HG02885 (cell line): ENCODE measurements at regions not wholly inside any gene's neighbourhood (a gene's known extent, or its start where the extent isn't known, plus 50 kb on each side); places are given as distances from the start of the nearest gene placed in this dataset.
"Not testable (repeated sequence)": the region's sequence is repeated elsewhere in the genome, so short reads cannot be mapped to it uniquely, and the experiment has no call there.

Experiments
- ATAC-seq: cut with Tn5 transposase; IDR thresholded peaks from one replicate; pipeline ENCODE4 v1.9.1; 2021; ENCODE audit warnings: mild to moderate bottlenecking; ENCODE audit not compliant: unreplicated experiment, poor library complexity

GRCh38 chr18:11468617-11469016, 140.8 kb upstream of the SLC35G4 start:
- ATAC-seq = no peak

GRCh38 chr18:11468120-11468519, 141.3 kb upstream of the SLC35G4 start:
- ATAC-seq = no peak

GRCh38 chr18:11467611-11468010, 141.8 kb upstream of the SLC35G4 start:
- no peak for ATAC-seq

GRCh38 chr18:11464129-11464528, 145.3 kb upstream of the SLC35G4 start:
- ATAC-seq = no peak

- ATAC-seq = no peak
These were observed 150.9 kb upstream of the SLC35G4 start for GRCh38 chr18:11458447-11458846.

- ATAC-seq = not testable (repeated sequence)
These were observed 151.5 kb upstream of the SLC35G4 start for GRCh38 chr18:11457853-11458252.

GRCh38 chr18:11454040-11454439, 155.4 kb upstream of the SLC35G4 start:
- no peak for ATAC-seq

- not testable (repeated sequence) for ATAC-seq
These were observed 165.2 kb upstream of the SLC35G4 start for GRCh38 chr18:11444169-11444568.

- no peak for ATAC-seq
These were observed 172.3 kb upstream of the SLC35G4 start for GRCh38 chr18:11437046-11437445.

- no peak for ATAC-seq
These were observed 177.0 kb upstream of the SLC35G4 start for GRCh38 chr18:11432360-11432811.

GRCh38 chr18:11429876-11430275, 179.5 kb upstream of the SLC35G4 start:
- no peak for ATAC-seq

- no peak for ATAC-seq
These were observed 184.2 kb upstream of the SLC35G4 start for GRCh38 chr18:11425211-11425610.

GRCh38 chr18:11419338-11419737, 190.1 kb upstream of the SLC35G4 start:
- ATAC-seq = peak; percentile 73

GRCh38 chr18:11412811-11413210, 196.6 kb upstream of the SLC35G4 start:
- no peak for ATAC-seq

- ATAC-seq = no peak
These were observed 198.3 kb upstream of the SLC35G4 start for GRCh38 chr18:11411048-11411447.

- ATAC-seq = no peak
These were observed 200.8 kb upstream of the SLC35G4 start for GRCh38 chr18:11408555-11409065.

- ATAC-seq = no peak
These were observed 201.5 kb upstream of the SLC35G4 start for GRCh38 chr18:11407940-11408339.

- no peak for ATAC-seq
These were observed 203.6 kb upstream of the SLC35G4 start for GRCh38 chr18:11405804-11406203.

- ATAC-seq = no peak
These were observed 208.7 kb upstream of the SLC35G4 start for GRCh38 chr18:11400703-11401102.

GRCh38 chr18:11398625-11399024, 210.8 kb upstream of the SLC35G4 start:
- ATAC-seq = no peak

GRCh38 chr18:11392980-11393885, 216.2 kb upstream of the SLC35G4 start:
- ATAC-seq = no peak

GRCh38 chr18:11392292-11392691, 217.1 kb upstream of the SLC35G4 start:
- ATAC-seq = no peak
